NCI-H69 (cell line): ENCODE measurements at regions not wholly inside any gene's neighbourhood (a gene's known extent, or its start where the extent isn't known, plus 50 kb on each side); places are given as distances from the start of the nearest gene placed in this dataset.

Experiments used
- DNase-seq: peaks from one replicate; lab custom pipeline; 2025; lab: John Stamatoyannopoulos, UW

GRCh38 chr14:53896726-53897125 lies 59.9 kb downstream of the BMP4 start:
- DNase-seq = no peak

DNA sequence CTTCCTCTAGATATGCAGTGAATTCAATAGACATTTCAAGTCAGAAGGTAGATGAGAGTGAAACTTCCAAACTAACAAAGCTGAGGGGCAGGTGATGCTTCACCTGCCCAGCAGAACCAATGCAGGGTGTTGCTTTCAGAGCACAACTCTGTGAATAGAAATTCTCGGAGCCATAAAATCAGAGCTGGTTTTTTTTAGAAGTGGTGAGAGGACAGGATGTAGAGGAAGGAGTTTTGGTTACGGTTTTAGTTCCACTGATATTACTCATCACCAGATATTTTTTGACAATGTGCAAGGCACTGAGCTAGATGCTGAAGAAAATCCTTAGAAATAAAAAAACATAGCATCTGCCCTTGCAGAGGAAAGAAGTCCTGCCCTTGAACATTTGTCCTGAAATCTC lies 62.2 kb downstream of the BMP4 start:
- no peak for DNase-seq

DNA sequence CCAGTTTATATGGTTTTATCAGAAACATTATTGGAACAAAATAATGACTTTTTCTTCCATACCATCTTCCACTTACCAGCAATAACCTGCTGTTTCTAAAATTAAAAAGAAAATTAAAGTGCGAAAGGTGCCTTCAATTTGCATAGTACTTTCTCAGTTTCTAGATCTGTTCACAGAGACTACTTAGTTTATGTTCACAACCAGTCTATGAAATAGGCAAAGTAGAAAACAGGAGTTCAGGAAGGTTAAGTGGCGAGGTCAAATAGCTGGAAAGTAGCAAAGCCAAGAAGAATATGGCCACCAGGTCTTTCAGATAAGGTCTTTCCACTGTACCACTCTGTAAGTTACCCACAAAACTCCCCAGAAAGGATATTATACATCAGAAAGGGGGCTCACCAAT lies 63.3 kb downstream of the BMP4 start:
- no peak for DNase-seq

DNA sequence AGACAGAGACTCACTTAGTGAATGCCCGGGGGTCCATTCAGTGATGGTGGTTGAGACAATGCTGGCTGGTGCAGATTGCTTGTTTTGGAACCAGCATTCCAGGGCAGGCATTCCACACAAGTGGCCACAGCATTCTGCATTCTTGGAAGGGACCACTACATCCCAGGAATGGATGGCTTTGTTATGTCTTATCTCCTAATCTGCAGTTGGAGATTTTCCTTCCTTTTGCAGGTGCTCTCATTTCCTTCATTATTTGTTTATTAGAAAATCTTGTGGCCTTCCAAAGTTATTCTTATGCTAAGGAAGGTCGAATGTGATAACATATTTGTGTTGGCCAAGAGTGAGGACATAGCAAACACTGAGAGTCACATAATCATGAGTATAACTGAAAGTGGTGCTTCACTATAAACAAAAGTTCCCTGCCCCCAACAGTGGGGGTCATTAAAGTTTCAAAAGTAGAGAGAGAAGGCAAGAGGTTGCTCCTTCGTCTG lies 66.0 kb downstream of the BMP4 start:
- DNase-seq = no peak

DNA sequence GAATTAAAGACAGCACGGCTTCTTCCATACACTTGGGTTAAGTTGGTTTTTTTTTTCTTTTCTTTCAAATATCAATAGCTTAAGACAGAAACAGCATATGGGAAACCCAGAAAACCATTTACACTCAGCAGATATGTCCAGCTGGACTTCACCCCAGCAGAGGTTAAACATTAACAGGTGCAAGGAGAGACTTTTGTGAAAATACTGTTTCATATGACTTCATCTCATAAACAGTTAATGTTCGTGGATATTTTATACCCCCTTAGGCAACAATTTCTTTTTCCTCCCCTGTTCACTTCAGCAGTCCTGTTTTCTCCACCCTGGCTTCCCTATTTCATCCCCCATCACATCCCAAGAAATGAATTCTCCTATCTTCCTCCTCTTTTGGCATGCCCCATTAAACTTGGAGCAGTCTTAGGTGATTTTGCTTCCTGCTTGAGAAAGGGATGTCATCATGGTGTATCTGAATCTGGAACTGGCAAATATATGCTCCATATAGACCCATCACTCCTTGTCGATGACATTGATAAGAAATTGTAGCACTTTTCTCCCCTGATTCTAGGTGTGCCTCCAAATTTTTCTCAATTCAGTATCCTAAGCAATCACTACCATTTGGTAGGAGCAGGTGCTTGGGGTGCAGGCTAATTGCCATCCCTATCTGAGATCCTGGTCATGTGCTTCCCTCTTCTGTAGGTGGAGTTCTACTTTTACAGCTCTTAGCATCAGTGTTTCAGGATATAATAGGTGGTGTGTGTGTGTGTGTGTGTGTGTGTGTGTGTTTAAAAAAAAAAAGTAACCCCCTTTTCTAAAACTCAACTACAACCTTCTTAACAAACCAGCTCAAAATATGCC lies 67.9 kb downstream of the BMP4 start:
- no peak for DNase-seq

DNA sequence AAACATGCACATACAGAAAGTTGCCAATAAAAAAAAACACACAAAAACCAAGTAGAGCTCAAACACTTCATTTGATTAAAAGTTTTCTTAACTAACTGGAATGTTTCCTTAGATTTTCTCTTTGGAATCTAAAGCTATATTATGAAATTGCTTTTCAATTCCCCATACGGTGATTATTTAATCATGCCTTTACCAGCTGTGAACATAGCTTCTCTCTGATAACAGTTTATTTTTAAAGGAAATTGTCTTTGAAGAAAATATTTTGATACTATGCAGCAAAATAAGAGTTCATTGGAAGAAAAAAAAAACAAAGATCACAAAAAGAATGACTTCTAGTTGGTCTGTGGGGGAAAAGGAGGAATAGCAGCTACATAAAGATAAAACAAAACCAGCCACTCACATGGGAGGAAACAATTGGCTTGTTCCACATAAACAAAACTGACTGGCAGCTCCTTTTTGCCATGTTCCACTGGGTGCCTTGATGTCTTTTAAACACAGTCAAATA lies 71.4 kb downstream of the BMP4 start:
- DNase-seq = no peak

DNA sequence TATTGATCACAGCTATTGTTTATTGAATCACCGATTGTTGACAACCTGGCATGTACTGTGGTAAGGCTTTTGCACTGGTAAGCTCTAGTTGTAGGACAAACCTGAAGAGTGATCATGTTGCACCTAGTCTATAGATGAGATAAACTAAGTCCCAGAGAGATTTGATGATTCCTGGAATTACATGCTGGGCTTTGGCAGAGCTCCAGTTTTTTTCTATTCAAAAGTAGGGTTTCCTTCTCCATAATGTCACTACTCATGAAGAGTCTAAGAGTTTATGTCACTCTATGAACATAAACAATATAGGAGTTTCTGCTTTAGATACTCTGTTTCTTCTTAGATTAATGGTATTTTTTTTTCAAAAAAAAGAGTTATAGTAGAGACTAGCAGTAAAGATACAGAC lies 72.0 kb downstream of the BMP4 start:
- no peak for DNase-seq

DNA sequence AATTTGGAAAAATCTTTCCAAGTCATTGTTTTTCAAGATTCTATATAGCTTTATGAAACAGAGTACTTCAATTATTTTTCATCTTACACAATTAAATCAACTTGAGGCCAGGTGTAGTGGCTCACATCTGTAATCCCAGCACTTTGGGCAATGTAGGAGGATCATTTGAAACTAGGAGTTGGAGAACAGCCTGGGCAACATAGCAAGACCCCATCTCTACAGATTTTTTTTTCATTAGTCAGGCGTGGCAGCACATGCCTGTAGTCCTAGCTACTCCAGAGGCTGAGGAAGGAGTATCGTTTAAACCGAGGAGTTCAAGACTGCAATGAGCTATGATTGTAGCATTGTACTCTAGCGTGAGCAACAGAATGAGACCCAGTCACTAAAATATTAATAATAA lies 72.9 kb downstream of the BMP4 start:
- no peak for DNase-seq

DNA sequence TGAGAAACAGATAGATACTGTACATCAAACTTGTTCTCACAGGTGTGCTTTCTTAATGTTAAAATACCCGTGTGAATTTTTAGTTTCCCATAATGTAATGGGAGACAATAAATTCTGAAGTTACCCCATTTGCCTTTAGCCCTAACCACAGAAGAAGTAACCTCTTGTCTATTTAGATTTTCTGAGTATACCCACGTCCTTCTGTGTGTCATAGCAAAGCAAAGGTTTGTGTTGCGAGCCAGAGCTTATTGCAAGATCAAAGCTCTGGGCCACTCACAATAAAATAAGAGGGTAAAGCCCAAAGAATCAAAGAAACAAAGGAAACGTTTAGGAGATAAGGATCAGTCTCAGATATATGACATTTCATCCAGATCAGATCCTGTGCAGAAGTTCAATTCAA lies 73.9 kb downstream of the BMP4 start:
- no peak for DNase-seq

- no peak for DNase-seq
Measured at GRCh38 chr14:53881921-53882320, 74.7 kb downstream of the BMP4 start.

DNA sequence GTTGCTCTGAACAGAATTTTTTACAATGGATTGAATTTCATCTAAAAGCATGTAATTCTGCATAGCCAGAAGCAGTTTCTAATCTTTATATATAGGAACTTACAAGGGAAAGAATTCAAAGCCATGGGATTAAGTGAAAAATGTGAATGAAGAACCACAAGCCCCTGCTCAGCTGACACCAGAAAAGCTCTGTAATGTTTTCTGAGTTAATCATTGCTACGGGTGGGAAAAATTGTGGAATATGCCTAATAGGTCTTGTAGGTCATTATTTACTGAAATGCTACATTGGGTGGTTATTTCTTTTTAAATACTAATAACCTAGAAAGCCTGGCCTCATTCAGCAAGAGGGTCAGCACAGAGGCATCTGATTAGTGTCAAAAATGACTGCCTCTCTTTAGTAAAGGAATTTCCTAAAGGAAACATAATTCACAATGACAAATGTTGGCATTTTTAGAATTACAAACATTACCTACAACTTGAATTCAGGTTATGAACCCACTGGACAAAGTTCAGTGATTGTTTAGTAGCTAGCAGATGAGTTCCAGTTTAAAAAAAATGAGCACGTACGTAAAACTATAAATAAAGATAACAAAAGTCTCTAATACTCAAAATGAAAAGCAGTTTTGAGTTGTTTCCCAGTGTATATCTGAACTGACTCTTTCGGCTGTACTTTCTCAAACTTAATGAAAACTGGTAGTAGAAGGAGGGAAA lies 75.3 kb downstream of the BMP4 start:
- no peak for DNase-seq

- DNase-seq = no peak
Measured at GRCh38 chr14:53880761-53881160, 75.9 kb downstream of the BMP4 start.

GRCh38 chr14:53879747-53880146 lies 76.9 kb downstream of the BMP4 start:
- DNase-seq = no peak

DNA sequence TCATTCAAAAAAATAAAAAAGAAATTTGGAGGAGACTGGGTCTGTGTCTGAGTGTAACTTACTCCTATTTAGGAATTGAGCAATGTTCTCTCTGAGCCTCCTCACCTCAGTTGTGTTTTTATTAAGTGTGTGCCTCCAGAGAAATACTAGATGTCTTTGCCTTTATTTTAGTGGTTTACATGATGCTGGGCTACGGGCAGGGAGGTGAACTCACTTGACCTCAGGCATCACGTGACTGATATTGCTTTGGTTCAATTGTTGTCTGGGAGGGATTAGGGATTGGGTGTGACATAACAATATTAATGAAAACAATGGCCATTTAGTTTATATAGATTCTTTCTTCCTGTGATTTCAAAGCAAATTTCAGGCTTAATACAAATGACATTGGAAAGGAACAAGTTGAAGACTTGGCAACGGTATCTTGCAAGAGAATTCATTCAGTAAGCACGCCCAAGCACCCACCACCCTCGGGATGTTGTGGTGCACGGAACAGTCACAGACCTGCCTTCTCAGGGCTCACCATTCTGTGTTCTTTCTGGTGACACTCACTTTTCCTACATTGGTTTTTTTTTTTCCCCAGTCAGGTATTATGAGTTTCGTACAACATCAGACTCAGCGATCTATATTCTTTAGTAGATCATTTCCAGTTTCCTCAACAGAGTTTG lies 77.5 kb downstream of the BMP4 start:
- no peak for DNase-seq

GRCh38 chr14:53875324-53875897 lies 81.2 kb downstream of the BMP4 start:
- no peak for DNase-seq

GRCh38 chr14:53874704-53875103 lies 81.9 kb downstream of the BMP4 start:
- no peak for DNase-seq

DNA sequence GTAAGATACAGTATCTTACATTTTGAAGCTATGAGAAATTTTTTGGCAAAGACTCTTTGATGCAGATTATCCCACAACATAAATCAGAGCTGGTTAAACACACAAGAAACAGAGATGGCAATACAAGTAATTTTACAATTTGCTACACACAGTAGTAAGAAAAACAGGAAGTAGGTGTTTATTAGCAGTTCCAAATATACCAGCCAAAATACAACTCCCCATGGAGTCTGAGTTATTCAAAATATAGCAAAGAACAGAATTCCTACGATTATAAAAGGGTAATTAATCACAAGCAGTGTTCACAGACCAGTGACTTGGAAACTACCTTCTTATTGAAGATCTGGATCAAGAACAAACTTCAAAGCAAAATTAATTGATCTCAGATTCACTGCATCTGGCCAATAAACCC lies 83.9 kb downstream of the BMP4 start:
- no peak for DNase-seq

DNA sequence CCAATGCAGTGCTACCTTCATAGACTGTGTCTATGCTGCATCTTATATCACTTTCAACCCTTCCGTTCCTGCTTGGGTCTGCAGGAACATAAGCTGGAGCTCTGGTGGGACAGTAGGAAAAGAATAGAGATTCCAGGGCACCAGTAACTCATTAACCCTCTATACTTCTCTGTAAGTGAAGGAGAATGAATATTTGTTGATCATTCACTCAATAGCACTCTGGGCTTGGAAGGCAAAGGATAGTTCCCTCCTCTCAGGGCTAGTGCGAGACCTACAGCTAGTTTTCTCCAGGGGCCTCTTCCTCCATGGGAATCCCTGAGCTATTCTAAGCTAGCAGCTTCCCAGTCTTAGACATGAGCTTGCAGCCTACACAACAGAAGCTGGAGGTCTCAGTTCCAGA lies 84.7 kb downstream of the BMP4 start:
- no peak for DNase-seq

- DNase-seq = no peak
Measured at GRCh38 chr14:53871011-53871410, 85.6 kb downstream of the BMP4 start.

DNA sequence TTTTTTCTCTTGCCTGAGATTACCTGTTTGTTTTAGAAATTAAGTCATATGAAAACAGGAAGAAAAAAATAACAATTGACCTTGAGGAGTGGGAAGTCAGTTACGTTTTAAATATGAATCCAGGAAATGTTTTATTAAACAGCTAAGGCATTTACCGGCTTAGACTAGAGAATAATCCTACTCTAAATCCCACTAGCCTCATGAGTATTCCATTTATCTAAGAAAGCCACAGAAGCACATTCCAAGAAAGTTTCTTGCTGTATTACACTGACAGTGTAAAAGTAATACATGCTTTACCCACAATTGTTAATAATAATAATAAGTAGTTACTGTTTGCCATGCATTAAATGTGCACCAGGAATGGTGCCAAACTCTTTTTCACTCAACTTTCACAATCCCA lies 90.9 kb downstream of the BMP4 start:
- DNase-seq = no peak

GRCh38 chr14:53861781-53862180 lies 94.8 kb downstream of the BMP4 start:
- DNase-seq = no peak

GRCh38 chr14:53858345-53858684 lies 98.3 kb downstream of the BMP4 start:
- DNase-seq = no peak
